Fibroblast of villous mesenchyme (primary cell): ENCODE measurements at regions not wholly inside any gene's neighbourhood (a gene's known extent, or its start where the extent isn't known, plus 50 kb on each side); places are given as distances from the start of the nearest gene placed in this dataset.

ENCODE experiments used
- DNase-seq: peaks from one replicate; pipeline ENCODE4 v3.0.0-alpha.2; 2010; ENCODE audit warnings: low read depth
- H3K4me3 ChIP-seq: 2 replicates; pipeline ENCODE4 v1.5.1; 2011; ENCODE audit warnings: low read depth, mild to moderate bottlenecking, low read length
- TF ChIP-seq, protein P1 (sequence below): IDR thresholded peaks from 2 replicates; pipeline ENCODE4 v1.5.1; 2012; ENCODE audit warnings: low read depth, mild to moderate bottlenecking, low read length; ENCODE audit not compliant: insufficient read depth

GRCh38 chr18:21179590-21180220 is 62.3 kb upstream of the GREB1L start:
- H3K4me3 ChIP-seq, result no peak overlapping the region
- DNase-seq, result peak; percentile 69
- TF ChIP-seq, protein P1, sequence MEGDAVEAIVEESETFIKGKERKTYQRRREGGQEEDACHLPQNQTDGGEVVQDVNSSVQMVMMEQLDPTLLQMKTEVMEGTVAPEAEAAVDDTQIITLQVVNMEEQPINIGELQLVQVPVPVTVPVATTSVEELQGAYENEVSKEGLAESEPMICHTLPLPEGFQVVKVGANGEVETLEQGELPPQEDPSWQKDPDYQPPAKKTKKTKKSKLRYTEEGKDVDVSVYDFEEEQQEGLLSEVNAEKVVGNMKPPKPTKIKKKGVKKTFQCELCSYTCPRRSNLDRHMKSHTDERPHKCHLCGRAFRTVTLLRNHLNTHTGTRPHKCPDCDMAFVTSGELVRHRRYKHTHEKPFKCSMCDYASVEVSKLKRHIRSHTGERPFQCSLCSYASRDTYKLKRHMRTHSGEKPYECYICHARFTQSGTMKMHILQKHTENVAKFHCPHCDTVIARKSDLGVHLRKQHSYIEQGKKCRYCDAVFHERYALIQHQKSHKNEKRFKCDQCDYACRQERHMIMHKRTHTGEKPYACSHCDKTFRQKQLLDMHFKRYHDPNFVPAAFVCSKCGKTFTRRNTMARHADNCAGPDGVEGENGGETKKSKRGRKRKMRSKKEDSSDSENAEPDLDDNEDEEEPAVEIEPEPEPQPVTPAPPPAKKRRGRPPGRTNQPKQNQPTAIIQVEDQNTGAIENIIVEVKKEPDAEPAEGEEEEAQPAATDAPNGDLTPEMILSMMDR, result peak; percentile 82

GRCh38 chr18:21180588-21180987 is 61.4 kb upstream of the GREB1L start:
- DNase-seq, result no peak
- TF ChIP-seq, protein P1, result no peak
- H3K4me3 ChIP-seq, result no peak overlapping the region

DNA sequence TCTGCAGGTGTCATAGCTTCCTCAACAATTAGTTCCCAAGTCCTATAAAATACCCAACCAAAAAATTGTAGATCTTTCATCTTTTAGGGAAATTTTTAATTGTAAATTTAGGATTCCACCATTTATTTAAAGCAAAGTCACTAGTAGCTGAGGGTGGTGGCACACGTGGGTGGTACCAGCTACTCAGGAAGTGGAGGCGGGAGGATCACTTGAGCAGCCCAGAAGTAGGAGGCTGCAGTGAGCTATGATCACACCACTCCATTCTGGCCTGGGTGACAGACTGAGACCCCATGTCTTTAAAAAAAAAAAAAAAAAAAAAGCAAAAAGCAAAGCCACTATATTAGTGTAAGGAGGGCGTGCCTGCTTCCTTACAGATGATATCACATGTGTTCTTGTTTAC is 60.3 kb upstream of the GREB1L start:
- DNase-seq, result no peak
- TF ChIP-seq, protein P1, result no peak
- H3K4me3 ChIP-seq, result no peak overlapping the region

DNA sequence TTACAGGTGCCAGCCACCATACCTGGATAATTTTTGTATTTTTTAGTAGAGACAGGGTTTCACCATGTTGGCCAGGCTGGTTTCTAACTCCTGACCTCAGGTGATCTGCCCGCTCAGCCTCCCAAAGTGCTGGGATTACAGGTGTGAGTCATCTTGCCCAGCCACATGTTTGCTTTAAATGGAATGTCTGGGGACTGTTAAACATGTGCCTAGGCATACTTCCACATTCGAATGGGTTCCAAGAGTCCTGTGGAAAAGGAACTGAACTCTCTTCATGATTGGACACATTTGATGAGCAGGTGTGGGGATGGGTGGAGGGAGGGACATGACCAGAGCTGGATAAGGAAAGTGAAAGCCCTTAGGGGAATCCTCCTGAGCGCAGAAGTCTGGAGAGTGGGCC is 58.4 kb upstream of the GREB1L start:
- no peak overlapping the region for H3K4me3 ChIP-seq
- DNase-seq, result no peak
- TF ChIP-seq, protein P1, result no peak

DNA sequence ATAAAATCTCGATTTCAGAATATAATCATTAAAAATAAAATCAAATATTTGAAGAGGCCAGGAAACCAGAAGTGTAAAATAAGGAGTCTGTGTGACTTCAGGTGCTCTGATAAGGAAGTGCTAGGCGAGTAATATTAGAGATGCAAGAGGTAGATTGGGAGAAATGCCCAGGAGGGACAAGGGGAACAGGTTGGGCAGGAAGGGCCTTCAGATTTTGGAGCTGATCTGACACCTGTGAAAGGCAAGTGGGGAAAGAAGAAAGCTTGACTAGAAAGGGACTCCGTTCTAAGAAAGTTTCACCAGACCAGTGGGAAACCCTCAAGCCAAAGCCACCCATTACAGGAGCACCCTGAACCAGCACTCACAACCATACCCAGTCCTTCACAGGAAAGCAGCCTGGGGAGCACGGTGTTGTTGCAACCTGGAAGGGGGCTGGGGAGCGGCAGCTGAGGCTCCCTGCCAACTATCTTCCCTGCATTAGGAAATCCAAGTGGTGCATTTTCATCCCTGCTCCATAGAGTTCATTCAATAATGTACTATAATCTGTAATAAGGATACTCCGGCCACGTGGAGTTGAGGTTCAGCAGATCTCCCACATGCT is 57.5 kb upstream of the GREB1L start:
- TF ChIP-seq, protein P1, result no peak
- H3K4me3 ChIP-seq, result no peak overlapping the region
- no peak for DNase-seq

DNA sequence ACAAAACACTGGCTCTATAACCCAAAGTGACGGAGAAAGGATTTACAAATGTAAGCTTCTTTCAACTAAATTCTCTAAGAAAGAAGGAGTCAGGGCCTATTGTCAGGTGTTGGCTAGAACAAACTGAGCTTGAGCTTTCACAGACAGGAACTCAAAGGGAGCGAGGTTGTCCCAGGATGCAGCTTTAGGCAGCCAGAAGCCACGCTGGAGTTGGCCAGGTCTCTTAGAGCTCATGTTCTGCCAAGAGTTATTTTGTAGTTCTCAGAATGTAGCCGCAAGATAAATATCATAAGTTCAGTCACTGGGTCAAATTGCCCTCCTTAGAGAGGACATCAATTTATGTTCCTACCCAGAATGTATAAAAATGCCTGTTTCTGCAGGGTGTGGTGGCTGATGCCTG is 54.1 kb upstream of the GREB1L start:
- no peak for DNase-seq
- TF ChIP-seq, protein P1, result no peak
- no peak overlapping the region for H3K4me3 ChIP-seq
